ES-I3 (cell line): ENCODE measurements at regions not wholly inside any gene's neighbourhood (a gene's known extent, or its start where the extent isn't known, plus 50 kb on each side); places are given as distances from the start of the nearest gene placed in this dataset.
"Not testable (repeated sequence)": the region's sequence is repeated elsewhere in the genome, so short reads cannot be mapped to it uniquely, and the experiment has no call there.

Source experiments
- H3K36me3 ChIP-seq: 2 replicates; pipeline ENCODE4 v1.6.1; 2013; ENCODE audit warnings: mild to moderate bottlenecking, low read length, control low read depth, moderate library complexity; ENCODE audit not compliant: insufficient read depth
- H3K4me1 ChIP-seq: 2 replicates; pipeline ENCODE4 v1.6.1; 2013; ENCODE audit warnings: mild to moderate bottlenecking, control low read depth, low read length; ENCODE audit not compliant: insufficient read depth
- H3K9ac ChIP-seq: 2 replicates; pipeline ENCODE4 v1.6.1; 2013; ENCODE audit warnings: low read depth, mild to moderate bottlenecking, low read length, moderate library complexity
- H3K9me3 ChIP-seq: 2 replicates; pipeline ENCODE4 v1.6.1; 2013; ENCODE audit warnings: mild to moderate bottlenecking, low read length, moderate library complexity; ENCODE audit not compliant: control insufficient read depth, insufficient read depth

- H3K9ac ChIP-seq = no peak overlapping the region
- H3K9me3 ChIP-seq = no peaks in the 10 kb centered on the region
- H3K36me3 ChIP-seq = no peaks in the 10 kb centered on the region
- H3K4me1 ChIP-seq = 0 out of 2 replicates have a peak, but pooled peaks cover 7% of the 10 kb centered on the region
Measured at GRCh38 chr16:59114790-59115189, 380.7 kb upstream of the GOT2 start.

- 0 out of 2 replicates have a peak, but pooled peaks cover 7% of the 10 kb centered on the region for H3K4me1 ChIP-seq
- no peaks in the 10 kb centered on the region for H3K9me3 ChIP-seq
- H3K9ac ChIP-seq = no peak overlapping the region
- H3K36me3 ChIP-seq = no peaks in the 10 kb centered on the region
Measured at GRCh38 chr16:59113004-59113670, 379.0 kb upstream of the GOT2 start.

DNA sequence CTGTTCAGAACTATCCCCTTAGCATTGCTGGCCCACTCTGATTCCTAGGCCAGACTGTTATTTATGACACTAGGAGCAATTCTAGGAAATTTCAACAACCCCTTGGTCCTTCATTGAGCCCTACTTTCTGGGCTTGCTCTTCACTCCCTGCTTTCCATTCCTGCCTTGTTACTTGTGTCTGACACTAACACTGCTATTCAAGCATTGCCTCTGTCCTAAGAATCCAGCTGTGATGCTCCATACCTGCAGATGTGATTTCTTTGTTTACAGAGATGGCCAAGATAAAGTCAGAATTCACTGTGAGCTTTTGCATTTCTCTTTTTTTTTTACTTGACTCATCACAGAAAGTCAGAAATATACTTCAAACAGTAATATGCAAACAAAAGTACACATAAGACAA lies 377.2 kb upstream of the GOT2 start:
- no peak overlapping the region for H3K9ac ChIP-seq
- no peaks in the 10 kb centered on the region for H3K9me3 ChIP-seq
- H3K36me3 ChIP-seq = no peaks in the 10 kb centered on the region
- H3K4me1 ChIP-seq = no peaks in the 10 kb centered on the region

DNA sequence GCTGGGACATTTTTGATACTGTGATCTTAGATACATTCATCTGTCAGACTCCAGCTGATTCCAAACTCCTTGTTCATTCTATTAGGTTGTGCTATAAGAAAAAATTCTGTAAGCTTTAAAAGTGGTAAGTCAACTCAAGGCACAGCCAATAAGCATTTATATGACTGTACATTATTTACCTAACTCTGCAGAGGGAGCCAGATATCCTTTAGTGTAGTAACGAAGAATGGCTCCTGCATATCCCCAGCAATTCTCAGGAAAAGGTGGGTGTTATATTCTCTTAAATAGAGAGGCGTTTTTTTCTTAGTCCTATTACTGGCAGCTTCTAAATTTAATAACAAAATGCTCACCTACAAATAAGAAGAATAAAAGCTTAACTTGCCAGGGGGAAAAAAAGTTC lies 374.3 kb upstream of the GOT2 start:
- no peaks in the 10 kb centered on the region for H3K4me1 ChIP-seq
- H3K9ac ChIP-seq = no peak overlapping the region
- no peaks in the 10 kb centered on the region for H3K36me3 ChIP-seq
- H3K9me3 ChIP-seq = no peaks in the 10 kb centered on the region

DNA sequence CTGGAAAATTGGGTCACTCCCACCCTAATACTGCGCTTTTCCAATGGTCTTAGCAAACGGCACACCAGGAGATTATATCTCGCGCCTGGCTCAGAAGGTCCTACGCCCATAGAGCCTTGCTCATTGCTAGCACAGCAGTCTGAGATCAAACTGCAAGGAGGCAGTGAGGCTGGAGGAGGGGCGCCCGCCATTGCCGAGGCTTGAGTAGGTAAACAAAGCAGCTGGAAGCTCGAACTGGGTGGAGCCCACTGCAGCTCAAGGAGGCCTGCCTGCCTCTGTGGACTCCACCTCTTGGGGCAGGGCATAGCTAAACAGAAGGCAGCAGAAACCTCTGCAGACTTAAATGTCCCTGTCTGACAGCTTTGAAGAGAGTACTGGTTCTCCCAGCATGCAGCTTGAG lies 362.6 kb upstream of the GOT2 start:
- H3K4me1 ChIP-seq, H3K9me3 ChIP-seq, H3K9ac ChIP-seq, H3K36me3 ChIP-seq: not testable (repeated sequence)

DNA sequence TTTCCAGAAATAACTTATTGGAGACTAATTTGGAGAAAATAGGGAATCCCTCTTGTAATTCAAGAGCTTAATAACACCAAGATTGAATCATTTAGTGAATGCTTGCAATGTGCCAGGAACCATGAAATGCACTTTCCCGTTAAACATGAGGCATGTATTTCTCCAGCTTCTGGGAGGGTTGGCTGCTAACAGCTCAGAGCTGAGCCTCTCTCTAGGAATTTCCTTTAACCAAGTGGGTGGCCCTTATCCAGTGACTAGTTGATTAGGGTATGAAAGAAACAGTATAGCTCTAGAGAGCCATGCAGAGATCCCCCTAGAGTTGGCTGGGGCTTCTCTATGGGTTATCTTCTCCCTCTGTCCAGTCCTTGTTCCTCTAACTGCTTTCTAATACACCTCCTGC lies 356.4 kb upstream of the GOT2 start:
- Histone ChIP-seq H3K9ac (no peak overlapping the region), H3K4me1 (no peaks in the 10 kb centered on the region), H3K36me3 (no peaks in the 10 kb centered on the region)

DNA sequence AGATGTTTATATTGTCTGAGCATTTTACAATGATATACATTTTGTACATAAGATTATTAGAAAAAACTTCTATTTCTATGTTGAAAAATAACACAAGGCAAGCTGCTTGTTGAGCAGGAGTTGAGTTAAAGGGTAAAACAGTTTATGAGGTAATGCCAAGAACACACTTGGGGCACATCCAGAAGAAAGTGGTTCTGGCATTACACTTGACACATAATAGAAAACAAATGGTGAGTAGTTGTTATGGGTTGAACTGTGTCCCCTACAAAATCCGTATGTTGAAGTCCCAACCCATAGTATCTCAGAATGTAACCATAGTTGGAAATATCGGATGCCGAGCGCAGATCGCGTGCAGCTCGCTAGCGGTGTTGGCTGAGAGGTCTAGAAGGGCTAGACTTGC lies 354.3 kb upstream of the GOT2 start:
- Histone ChIP-seq H3K9ac (no peak overlapping the region), H3K4me1 (no peaks in the 10 kb centered on the region)

More for the DNA sequence above, 356.4 kb upstream of the GOT2 start:
- no peaks in the 10 kb centered on the region for H3K9me3 ChIP-seq

GRCh38 chr16:59087641-59088040 lies 353.5 kb upstream of the GOT2 start:
- H3K9me3 ChIP-seq = no peaks in the 10 kb centered on the region
- no peaks in the 10 kb centered on the region for H3K4me1 ChIP-seq
- H3K9ac ChIP-seq = no peak overlapping the region
- no peaks in the 10 kb centered on the region for H3K36me3 ChIP-seq

More for the DNA sequence above, 354.3 kb upstream of the GOT2 start:
- Histone ChIP-seq H3K9me3 (no peaks in the 10 kb centered on the region), H3K36me3 (no peaks in the 10 kb centered on the region)

GRCh38 chr16:59067205-59067604 lies 333.1 kb upstream of the GOT2 start:
- no peak overlapping the region for H3K9ac ChIP-seq
- no peaks in the 10 kb centered on the region for H3K36me3 ChIP-seq
- H3K4me1 ChIP-seq = no peaks in the 10 kb centered on the region
- H3K9me3 ChIP-seq = peaks cover 7% of the 10 kb centered on the region

GRCh38 chr16:59060207-59060606 lies 326.1 kb upstream of the GOT2 start:
- H3K4me1 ChIP-seq = no peaks in the 10 kb centered on the region
- H3K9me3 ChIP-seq = no peaks in the 10 kb centered on the region

GRCh38 chr16:59058250-59058649 lies 324.1 kb upstream of the GOT2 start:
- Histone ChIP-seq H3K9ac (no peak overlapping the region), H3K9me3 (no peaks in the 10 kb centered on the region), H3K36me3 (no peaks in the 10 kb centered on the region), H3K4me1 (no peaks in the 10 kb centered on the region)

More at GRCh38 chr16:59060207-59060606, 326.1 kb upstream of the GOT2 start:
- no peaks in the 10 kb centered on the region for H3K36me3 ChIP-seq
- no peak overlapping the region for H3K9ac ChIP-seq

GRCh38 chr16:59053911-59054310 lies 319.8 kb upstream of the GOT2 start:
- no peaks in the 10 kb centered on the region for H3K36me3 ChIP-seq
- H3K4me1 ChIP-seq = no peaks in the 10 kb centered on the region
- no peaks in the 10 kb centered on the region for H3K9me3 ChIP-seq
- H3K9ac ChIP-seq = no peak overlapping the region

GRCh38 chr16:59052231-59052630 lies 318.1 kb upstream of the GOT2 start:
- H3K4me1 ChIP-seq = no peaks in the 10 kb centered on the region
- no peak overlapping the region for H3K9ac ChIP-seq
- H3K9me3 ChIP-seq = no peaks in the 10 kb centered on the region
- no peaks in the 10 kb centered on the region for H3K36me3 ChIP-seq

DNA sequence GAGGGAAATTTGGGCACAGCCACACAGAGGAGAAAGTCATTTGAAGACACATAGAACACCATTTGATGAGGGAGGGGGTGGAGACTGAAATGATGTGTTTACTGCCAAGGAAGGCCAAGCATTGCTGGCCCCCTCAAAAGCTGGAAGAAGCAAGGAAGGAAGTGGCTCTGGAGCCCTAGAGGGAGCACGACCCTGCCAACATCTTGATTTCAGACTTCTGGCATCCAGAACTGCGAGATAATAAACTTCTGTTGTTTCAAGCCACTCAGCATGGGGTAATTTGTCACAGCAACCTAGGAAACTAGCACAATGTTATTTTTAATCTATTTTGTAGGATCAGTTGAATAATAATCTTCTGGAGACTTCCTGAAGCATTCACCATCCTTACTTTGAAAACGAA lies 314.8 kb upstream of the GOT2 start:
- Histone ChIP-seq H3K9ac (no peak overlapping the region), H3K9me3 (no peaks in the 10 kb centered on the region), H3K36me3 (no peaks in the 10 kb centered on the region), H3K4me1 (peaks cover 5% of the 10 kb centered on the region; the same call in 1 of the 2 replicates)

DNA sequence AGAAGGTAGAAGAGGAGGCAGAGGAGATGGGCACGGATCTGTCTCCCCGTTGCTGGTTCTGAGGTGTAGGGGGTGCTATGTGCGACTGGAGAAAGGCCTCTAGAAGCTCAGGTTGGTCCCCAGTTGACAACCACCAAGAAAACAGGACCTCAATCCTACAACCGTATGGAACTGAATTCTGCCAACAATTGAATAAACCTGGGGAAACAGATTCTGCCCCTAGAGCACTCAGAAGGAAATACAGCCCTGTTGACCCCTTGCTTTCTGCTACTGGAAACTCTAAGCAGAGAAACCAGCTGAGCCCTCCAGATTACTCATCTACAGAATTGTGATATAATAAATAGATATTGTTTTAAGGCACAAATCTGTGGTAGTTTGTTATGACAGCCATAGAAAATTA lies 313.0 kb upstream of the GOT2 start:
- Histone ChIP-seq H3K9me3 (no peaks in the 10 kb centered on the region), H3K4me1 (peaks cover 5% of the 10 kb centered on the region; the same call in 1 of the 2 replicates), H3K9ac (no peak overlapping the region), H3K36me3 (no peaks in the 10 kb centered on the region)
